ENCODE measurements at regions not wholly inside any gene's neighbourhood (a gene's known extent, or its start where the extent isn't known, plus 50 kb on each side); places are given as distances from the start of the nearest gene placed in this dataset.

GRCh38 chr7:94212160-94212559, 182.5 kb upstream of the COL1A2 start:
- H2AFZ ChIP-seq (ENCODE audit: low read length) = no peak overlapping the region
- ChIA-PET POLR2A (interaction anchor here (1.0 kb wide), 1 partner anchor 81 kb away, joined by 3 read pairs; no protein-coding TSS in a partner anchor), CTCF (ENCODE audit: unreplicated experiment) (no interaction called here)
- no peak overlapping the region for H3K27ac ChIP-seq (ENCODE audit: low read depth, low read length, poor library complexity, severe bottlenecking)
- intact Hi-C loops (cut with micrococcal nuclease; ENCODE audit: unreplicated experiment) = no loop called here
- no peak overlapping the region for H3K4me3 ChIP-seq (ENCODE audit: low read depth, low read length, poor library complexity, severe bottlenecking)
- no peak for DNase-seq (ENCODE audit: low spot score)
- no peaks in the 10 kb centered on the region for H4K20me1 ChIP-seq (ENCODE audit: insufficient read depth, low read length)
- no TSS peak for BruUV-seq (replicated peaks)
- no peak overlapping the region for H3K4me2 ChIP-seq (ENCODE audit: low read length)
- no peaks in the 10 kb centered on the region for H3K9me3 ChIP-seq (ENCODE audit: low read length)
- H3K36me3 ChIP-seq (ENCODE audit: insufficient read depth, low read length) = no peaks in the 10 kb centered on the region
- no peaks in the 10 kb centered on the region for H3K79me2 ChIP-seq (ENCODE audit: insufficient read depth, low read depth, low read length)
- TF ChIP-seq EZH2phosphoT487 (IDR thresholded peaks at IDR 0.05; ENCODE audit: borderline replicate concordance, low read depth, low read length) (no peak), CTCF (conservative IDR thresholded peaks at IDR 0.05; ENCODE audit: low read length) (no peak)
- no peaks in the 10 kb centered on the region for H3K9me2 ChIP-seq (ENCODE audit: insufficient read depth, low read length)
- no peaks in the 10 kb centered on the region for H3K4me1 ChIP-seq (ENCODE audit: insufficient read depth, low read length, poor library complexity, severe bottlenecking)

GRCh38 chr7:94216944-94217461, 177.7 kb upstream of the COL1A2 start:
- no peaks in the 10 kb centered on the region for H3K9me2 ChIP-seq (ENCODE audit: insufficient read depth, low read length)
- H4K20me1 ChIP-seq (ENCODE audit: insufficient read depth, low read length) = no peaks in the 10 kb centered on the region
- H3K4me3 ChIP-seq (ENCODE audit: low read depth, low read length, poor library complexity, severe bottlenecking) = no peak overlapping the region
- no peaks in the 10 kb centered on the region for H3K36me3 ChIP-seq (ENCODE audit: insufficient read depth, low read length)
- CTCF ChIA-PET (ENCODE audit: unreplicated experiment) = no interaction called here
- H3K4me2 ChIP-seq (ENCODE audit: low read length) = no peak overlapping the region
- intact Hi-C loops (cut with micrococcal nuclease; ENCODE audit: unreplicated experiment) = no loop called here
- DNase-seq (ENCODE audit: low spot score) = no peak
- H3K79me2 ChIP-seq (ENCODE audit: insufficient read depth, low read depth, low read length) = no peaks in the 10 kb centered on the region
- TF ChIP-seq CTCF (conservative IDR thresholded peaks at IDR 0.05; ENCODE audit: low read length) = no peak
- TF ChIP-seq EZH2phosphoT487 (IDR thresholded peaks at IDR 0.05; ENCODE audit: borderline replicate concordance, low read depth, low read length) = no peak
- H3K4me1 ChIP-seq (ENCODE audit: insufficient read depth, low read length, poor library complexity, severe bottlenecking) = no peaks in the 10 kb centered on the region
- no peak overlapping the region for H2AFZ ChIP-seq (ENCODE audit: low read length)
- POLR2A ChIA-PET = interaction anchor here (0.6 to 0.7 kb wide), 2 partner anchors 9 to 138 kb away, joined by 3 to 4 read pairs; no protein-coding TSS in a partner anchor
- no peaks in the 10 kb centered on the region for H3K9me3 ChIP-seq (ENCODE audit: low read length)
- BruUV-seq (replicated peaks) = no TSS peak
- no peak overlapping the region for H3K27ac ChIP-seq (ENCODE audit: low read depth, low read length, poor library complexity, severe bottlenecking)

- DNase-seq (ENCODE audit: low spot score) = no peak
- H3K9me3 ChIP-seq (ENCODE audit: low read length) = no peaks in the 10 kb centered on the region
- H3K27ac ChIP-seq (ENCODE audit: low read depth, low read length, poor library complexity, severe bottlenecking) = no peak overlapping the region
- ChIA-PET POLR2A (interaction anchor here (0.5 kb wide), 1 partner anchor 672 kb away, joined by 3 read pairs; no protein-coding TSS in a partner anchor), CTCF (ENCODE audit: unreplicated experiment) (no interaction called here)
- intact Hi-C loops (cut with micrococcal nuclease; ENCODE audit: unreplicated experiment) = no loop called here
- H4K20me1 ChIP-seq (ENCODE audit: insufficient read depth, low read length) = no peaks in the 10 kb centered on the region
- H3K4me3 ChIP-seq (ENCODE audit: low read depth, low read length, poor library complexity, severe bottlenecking) = no peak overlapping the region
- BruUV-seq (replicated peaks) = no TSS peak
- H3K36me3 ChIP-seq (ENCODE audit: insufficient read depth, low read length) = no peaks in the 10 kb centered on the region
- H3K79me2 ChIP-seq (ENCODE audit: insufficient read depth, low read depth, low read length) = no peaks in the 10 kb centered on the region
- H3K4me1 ChIP-seq (ENCODE audit: insufficient read depth, low read length, poor library complexity, severe bottlenecking) = no peaks in the 10 kb centered on the region
- H3K9me2 ChIP-seq (ENCODE audit: insufficient read depth, low read length) = no peaks in the 10 kb centered on the region
- no peak for TF ChIP-seq CTCF (conservative IDR thresholded peaks at IDR 0.05; ENCODE audit: low read length)
- TF ChIP-seq EZH2phosphoT487 (IDR thresholded peaks at IDR 0.05; ENCODE audit: borderline replicate concordance, low read depth, low read length) = no peak
- H3K4me2 ChIP-seq (ENCODE audit: low read length) = no peak overlapping the region
- no peak overlapping the region for H2AFZ ChIP-seq (ENCODE audit: low read length)
These were observed 176.9 kb upstream of the COL1A2 start for GRCh38 chr7:94217766-94218165.

Data from OCI-LY7 (cell line).